Bronchial epithelial cell (primary cell): ENCODE measurements at regions not wholly inside any gene's neighbourhood (a gene's known extent, or its start where the extent isn't known, plus 50 kb on each side); places are given as distances from the start of the nearest gene placed in this dataset.

Experiments
- DNase-seq: peaks from one replicate; pipeline ENCODE4 v3.0.0-alpha.2; 2010; ENCODE audit warnings: low read depth
- FAIRE-seq: peaks from 2 replicates; lab custom pipeline; 2011; peaks lifted over from hg19 to GRCh38; lab: Jason Lieb, UNC
- H3K27me3 ChIP-seq: 2 replicates; pipeline ENCODE4 v1.5.1; 2011; ENCODE audit warnings: low read length; ENCODE audit not compliant: control insufficient read depth, insufficient read depth
- H3K36me3 ChIP-seq: 2 replicates; pipeline ENCODE4 v1.5.1; 2011; ENCODE audit warnings: low read length; ENCODE audit not compliant: control insufficient read depth, insufficient read depth
- H3K4me3 ChIP-seq: 2 replicates; pipeline ENCODE4 v1.5.1; 2011; ENCODE audit warnings: mild to moderate bottlenecking, low read depth, low read length, control low read depth
- CTCF ChIP-seq: IDR thresholded peaks from 2 replicates; pipeline ENCODE4 v1.5.1; 2011; ENCODE audit warnings: mild to moderate bottlenecking, moderate library complexity, low read length, control low read depth, inconsistent platforms; ENCODE audit not compliant: insufficient read depth, severe bottlenecking

DNA sequence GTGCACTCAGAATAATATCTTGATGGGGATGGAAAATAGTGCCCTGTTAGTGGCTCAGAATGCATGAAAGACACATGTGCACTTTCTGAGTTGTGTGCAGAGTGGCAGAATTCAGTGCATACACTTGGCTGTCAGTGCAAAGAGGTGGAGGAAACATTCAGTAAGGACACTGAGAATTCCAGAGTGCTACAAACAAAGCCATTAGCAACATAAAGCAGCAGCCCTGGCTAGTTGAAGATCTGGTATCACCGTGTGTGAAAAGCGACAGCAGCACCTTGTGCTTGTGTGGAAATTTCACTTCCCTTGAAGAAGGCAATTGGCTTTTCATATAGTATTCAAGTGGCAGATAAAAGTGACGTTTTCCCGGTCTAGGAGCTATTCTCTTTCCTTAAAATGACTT, 810.4 kb downstream of the TRIML1 start:
- Histone ChIP-seq H3K27me3 (no peaks in the 10 kb centered on the region), H3K36me3 (no peaks in the 10 kb centered on the region), H3K4me3 (no peak overlapping the region)
- FAIRE-seq = no peak
- DNase-seq = no peak
- no peak for TF ChIP-seq CTCF

- no peak overlapping the region for H3K4me3 ChIP-seq
- H3K27me3 ChIP-seq = no peaks in the 10 kb centered on the region
- TF ChIP-seq CTCF = no peak
- DNase-seq (no peak), FAIRE-seq (no peak)
- no peaks in the 10 kb centered on the region for H3K36me3 ChIP-seq
These were observed 815.8 kb downstream of the TRIML1 start for GRCh38 chr4:188955066-188955465.

DNA sequence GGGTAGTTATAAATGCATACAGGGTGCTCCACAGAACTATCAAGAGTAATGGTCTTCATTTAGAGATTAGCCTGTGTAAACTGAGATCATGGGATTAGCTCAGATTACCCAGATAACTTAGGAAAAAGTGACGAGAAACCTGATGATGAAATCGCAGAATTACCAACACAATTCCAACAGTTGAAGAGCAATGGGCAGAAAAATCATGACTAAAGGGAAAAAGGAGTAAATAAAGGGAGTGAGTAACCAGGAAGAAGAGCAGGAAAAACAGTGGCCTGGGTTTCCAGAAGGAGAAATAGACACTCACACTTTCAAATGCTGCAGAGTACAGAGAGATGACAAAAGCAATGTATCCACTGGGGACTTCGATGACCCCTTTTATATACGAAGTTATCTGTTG, 817.3 kb downstream of the TRIML1 start:
- FAIRE-seq (no peak), DNase-seq (no peak)
- TF ChIP-seq CTCF = no peak
- Histone ChIP-seq H3K4me3 (no peak overlapping the region), H3K36me3 (no peaks in the 10 kb centered on the region), H3K27me3 (no peaks in the 10 kb centered on the region)

GRCh38 chr4:188958346-188958745, 819.1 kb downstream of the TRIML1 start:
- TF ChIP-seq CTCF = no peak

GRCh38 chr4:188959424-188959823, 820.2 kb downstream of the TRIML1 start:
- H3K36me3 ChIP-seq = no peaks in the 10 kb centered on the region
- H3K4me3 ChIP-seq = no peak overlapping the region
- TF ChIP-seq CTCF = no peak
- DNase-seq = no peak
- no peak for FAIRE-seq
- no peaks in the 10 kb centered on the region for H3K27me3 ChIP-seq

More at GRCh38 chr4:188958346-188958745, 819.1 kb downstream of the TRIML1 start:
- Histone ChIP-seq H3K36me3 (no peaks in the 10 kb centered on the region), H3K27me3 (no peaks in the 10 kb centered on the region), H3K4me3 (no peak overlapping the region)
- FAIRE-seq (no peak), DNase-seq (no peak)

DNA sequence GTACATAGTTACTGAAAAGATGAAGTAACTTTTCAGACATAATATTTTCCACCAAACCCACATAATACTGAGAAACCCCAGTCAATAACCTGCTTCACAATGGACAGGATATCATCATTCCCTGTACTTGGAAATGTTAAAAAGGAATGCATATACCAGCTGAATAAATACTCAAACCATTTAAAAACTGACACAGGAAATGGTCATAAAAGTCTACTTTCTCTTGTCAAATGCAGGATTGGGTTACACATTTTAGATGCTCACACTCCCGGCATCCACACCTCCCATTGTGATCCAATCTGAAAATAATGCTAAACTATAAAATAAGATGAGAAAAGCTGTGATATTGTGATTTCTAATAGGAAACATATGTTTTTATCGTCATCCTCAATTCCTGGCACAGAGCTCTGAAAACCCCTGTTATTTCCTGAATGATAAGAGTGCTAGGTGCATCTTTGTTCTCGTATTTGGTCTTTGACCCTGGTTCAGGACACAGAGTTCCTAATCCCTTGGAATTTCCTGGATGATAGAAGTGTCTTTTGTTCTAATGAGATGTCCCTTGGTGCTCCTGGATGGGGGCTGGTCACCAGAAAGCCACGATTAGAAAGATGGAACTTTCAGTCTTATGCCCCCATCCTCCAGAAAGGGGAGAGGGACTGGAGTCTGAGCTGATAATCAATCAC, 821.3 kb downstream of the TRIML1 start:
- H3K4me3 ChIP-seq = no peak overlapping the region
- no peak for DNase-seq
- FAIRE-seq = no peak
- H3K27me3 ChIP-seq = no peaks in the 10 kb centered on the region
- no peaks in the 10 kb centered on the region for H3K36me3 ChIP-seq
- TF ChIP-seq CTCF = no peak
